ENCODE measurements at regions not wholly inside any gene's neighbourhood (a gene's known extent, or its start where the extent isn't known, plus 50 kb on each side); places are given as distances from the start of the nearest gene placed in this dataset.
"Not testable (repeated sequence)": the region's sequence is repeated elsewhere in the genome, so short reads cannot be mapped to it uniquely, and the experiment has no call there.

DNA sequence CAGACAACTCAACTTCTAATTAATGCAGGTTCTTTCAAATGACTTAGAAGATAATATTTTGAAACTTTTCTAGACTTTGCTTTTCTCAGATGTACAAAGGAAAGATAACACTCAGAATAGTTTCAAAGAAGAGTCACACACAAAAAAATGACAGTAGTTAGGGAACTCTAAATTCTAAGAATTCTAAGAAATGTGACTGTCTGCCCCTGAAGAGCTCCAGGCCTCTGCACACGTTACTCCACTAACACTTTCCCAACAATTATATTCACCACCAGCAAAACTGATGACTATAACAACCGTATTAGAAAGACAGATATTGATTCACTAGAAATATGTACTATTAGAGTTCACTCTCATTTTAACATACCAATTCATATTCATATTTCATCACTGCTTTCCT, 133.3 kb upstream of the SMLR1 start:
- no peak for DNase-seq (ENCODE audit: low read depth, low spot score)
- H3K4me3 ChIP-seq (ENCODE audit: low read length) = no peak overlapping the region

DNA sequence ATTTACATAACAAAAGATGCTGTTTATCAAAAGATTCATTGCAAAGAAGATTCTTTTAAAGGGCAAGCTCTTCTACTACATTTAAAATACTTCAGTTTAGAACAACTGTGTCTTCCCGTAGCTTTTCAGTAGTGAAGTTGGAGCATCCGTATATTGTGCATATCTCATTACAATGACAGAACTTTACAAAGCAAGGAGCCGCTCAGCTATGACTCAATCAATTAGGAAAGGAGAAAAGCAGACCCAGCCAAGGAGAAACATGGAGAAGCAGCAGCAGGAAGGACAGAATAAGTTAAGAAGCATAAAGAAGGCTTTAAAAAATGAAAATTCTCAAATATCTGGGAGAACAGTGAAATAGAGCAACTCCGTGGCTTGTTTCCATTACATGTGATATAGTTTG, 132.6 kb upstream of the SMLR1 start:
- no peak overlapping the region for H3K4me3 ChIP-seq (ENCODE audit: low read length)
- DNase-seq (ENCODE audit: low read depth, low spot score) = no peak

DNA sequence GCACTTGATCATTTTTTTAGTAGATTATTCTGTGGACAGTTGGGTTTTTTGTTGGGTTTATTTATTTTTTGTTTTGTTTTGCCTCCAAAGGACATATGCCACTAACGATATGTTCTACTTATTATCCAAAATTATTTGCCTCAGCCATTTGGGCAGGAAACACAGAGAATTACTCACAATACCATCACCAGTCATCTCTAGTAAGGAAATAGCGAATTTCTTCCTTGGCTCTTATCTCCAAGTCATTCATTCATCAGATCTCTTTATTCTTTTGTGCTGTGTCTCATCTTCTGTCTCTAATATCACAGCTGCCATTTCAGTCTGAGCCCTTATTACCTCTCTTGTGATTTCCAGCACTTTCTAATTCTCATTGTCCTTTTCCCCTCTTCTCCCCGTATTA, 130.4 kb upstream of the SMLR1 start:
- no peak for DNase-seq (ENCODE audit: low read depth, low spot score)

DNA sequence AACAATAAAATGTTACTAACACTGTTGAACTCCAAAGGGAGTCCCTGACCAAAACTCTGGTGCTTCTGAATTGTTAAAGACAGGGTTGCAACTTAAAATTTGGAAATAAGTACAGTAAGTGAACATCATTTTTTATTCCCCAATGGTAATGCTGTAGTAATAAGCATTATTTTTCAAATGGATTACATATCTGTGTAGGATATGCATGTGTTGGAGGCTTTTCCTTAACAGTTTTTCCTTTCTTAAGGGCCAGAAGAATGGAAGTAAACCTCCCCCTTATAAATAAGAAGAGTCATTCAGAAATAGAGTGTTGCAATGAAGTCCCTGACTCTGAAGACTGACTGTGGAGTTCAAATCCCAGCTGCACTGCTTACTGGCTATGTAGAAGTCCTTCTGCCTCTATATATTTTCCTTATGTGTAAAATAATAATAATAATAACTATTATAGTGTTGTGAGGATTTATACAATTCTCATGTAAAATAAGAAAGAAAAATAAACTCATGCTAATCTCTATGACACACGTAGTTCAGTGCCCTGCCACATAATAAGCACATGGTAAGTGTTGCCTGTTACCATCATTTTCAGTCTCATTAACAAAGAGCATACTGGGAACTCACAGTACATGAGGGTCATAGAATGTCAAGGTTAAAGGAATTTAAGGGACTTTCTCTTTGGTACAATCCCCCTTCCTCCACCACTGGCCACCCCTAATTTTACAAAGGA, 129.8 kb upstream of the SMLR1 start:
- no peak for DNase-seq (ENCODE audit: low read depth, low spot score)
- H3K4me3 ChIP-seq (ENCODE audit: low read length) = no peak overlapping the region

More for the DNA sequence above, 130.4 kb upstream of the SMLR1 start:
- no peak overlapping the region for H3K4me3 ChIP-seq (ENCODE audit: low read length)

DNA sequence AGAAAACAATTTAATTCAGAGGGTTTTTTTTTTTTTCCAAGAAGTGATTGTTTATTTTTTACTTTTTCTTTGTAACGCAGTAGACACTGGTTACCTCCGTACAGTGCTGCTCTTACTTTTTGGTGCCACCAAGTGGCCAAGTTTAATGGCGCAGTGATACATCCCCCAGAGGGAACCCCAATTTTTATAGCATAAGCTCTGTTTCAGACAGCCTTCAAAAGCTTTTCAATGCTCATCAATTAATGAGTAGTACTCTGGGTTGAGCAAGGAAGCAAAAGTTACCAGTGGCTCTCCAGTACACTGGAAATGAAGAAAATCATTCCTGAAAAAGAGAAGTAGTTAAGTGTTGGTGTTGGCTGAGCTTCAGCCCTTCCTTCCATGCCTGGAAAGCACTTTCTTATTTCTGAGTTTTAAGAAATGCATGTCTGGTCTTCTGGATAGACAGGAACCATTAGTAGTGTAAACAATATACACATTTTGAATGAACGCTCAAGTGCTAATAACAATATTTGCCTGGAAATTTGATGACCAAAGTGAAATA, 129.1 kb upstream of the SMLR1 start:
- H3K4me3 ChIP-seq (ENCODE audit: low read length) = no peak overlapping the region
- DNase-seq (ENCODE audit: low read depth, low spot score) = peak; percentile 18

DNA sequence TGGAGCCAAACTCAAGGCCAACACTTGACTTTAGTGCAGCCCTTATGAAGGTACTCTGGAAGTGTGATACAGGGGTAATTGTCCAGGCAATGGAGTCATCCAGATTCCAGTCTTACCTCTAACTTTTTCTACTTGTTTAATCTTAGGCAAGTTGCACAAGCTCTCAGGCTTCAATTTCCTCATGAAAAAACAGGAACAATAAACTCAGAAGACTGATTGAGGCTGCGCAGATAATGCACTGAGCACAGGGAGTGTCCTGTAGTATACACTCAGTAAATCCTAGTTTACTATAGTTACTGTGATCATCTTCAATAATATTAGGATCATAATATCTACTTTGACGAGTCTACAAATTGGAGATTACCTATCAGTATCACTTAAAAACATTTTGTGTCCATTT, 127.5 kb upstream of the SMLR1 start:
- no peak for DNase-seq (ENCODE audit: low read depth, low spot score)

DNA sequence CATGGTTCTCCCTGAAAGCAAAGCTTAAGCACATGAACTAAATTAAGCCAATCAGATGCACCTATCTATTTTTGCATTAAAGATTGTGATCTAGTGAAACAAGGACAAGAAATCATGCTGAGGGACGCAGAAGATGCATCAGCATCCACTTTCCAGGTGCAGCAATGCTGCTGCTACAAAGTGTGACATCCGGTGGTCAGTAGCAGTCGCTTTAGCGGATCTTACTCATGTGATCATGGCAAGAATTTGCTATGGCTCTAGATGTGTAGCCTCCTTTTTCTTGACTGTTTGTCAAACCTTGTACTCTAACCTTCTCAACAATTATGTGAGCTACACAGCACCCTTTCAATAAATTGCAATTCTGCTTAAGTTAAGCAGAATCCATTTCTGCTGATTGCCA, 126.8 kb upstream of the SMLR1 start:
- H3K4me3 ChIP-seq (ENCODE audit: low read length) = no peak overlapping the region
- no peak for DNase-seq (ENCODE audit: low read depth, low spot score)

More for the DNA sequence above, 127.5 kb upstream of the SMLR1 start:
- no peak overlapping the region for H3K4me3 ChIP-seq (ENCODE audit: low read length)

DNA sequence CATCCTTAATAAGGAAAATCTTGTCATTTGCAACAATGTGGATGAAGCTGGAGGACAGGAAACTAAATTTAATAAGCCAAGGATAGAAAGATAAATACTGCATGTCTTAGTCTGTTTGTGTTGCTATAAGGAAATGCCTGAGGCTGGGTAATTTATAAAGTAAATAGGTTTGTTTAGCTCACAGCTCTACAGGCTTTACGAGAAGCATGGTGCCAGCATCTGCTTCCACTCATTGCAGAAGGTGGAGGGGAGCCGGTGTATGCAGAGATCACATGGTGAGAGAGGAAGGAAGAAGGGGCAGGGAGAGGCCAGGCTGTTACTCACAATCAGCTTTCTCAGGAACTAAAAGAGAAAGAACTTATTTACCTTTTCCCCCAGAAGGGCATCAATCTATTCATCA, 118.9 kb upstream of the SMLR1 start:
- DNase-seq (ENCODE audit: low read depth, low spot score) = no peak
- no peak overlapping the region for H3K4me3 ChIP-seq (ENCODE audit: low read length)

DNA sequence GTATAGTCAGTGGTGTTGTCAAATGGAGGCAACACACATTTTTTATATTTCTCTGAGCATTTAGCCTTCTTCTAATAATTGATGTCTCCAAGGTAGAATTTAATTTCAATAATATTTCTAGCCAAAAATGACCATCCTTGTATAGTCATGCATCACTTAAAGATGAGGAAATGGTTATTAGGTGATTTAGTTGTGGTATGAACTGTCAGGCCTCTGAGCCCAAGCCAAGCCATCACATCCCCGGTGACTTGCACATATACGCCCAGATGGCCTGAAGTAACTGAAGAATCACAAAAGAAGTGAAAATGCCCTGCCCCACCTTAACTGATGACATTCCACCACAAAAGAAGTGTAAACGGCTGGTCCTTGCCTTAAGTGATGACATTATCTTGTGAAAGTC, 115.6 kb upstream of the SMLR1 start:
- DNase-seq (ENCODE audit: low read depth, low spot score) = not testable (repeated sequence)

DNA sequence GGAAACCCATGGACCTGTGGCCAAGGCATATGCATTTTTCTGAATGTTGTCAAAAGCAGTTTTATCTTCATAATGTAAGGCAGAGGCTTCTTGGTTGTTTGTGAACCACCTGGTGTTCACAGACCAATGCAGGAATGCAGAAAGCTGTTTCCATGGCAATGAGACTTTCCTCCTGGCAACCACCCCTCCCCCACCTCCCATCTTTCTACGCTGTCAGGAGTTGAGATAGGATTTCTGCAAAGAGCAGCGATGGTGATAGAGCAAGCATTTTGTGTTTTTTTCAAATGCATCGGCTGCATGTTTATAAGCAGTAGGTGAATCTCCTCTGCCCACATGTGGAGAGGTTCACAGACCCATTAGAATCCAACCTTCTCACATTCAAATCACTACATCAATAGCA, 114.1 kb upstream of the SMLR1 start:
- no peak for DNase-seq (ENCODE audit: low read depth, low spot score)
- H3K4me3 ChIP-seq (ENCODE audit: low read length) = no peak overlapping the region

More for the DNA sequence above, 115.6 kb upstream of the SMLR1 start:
- not testable (repeated sequence) for H3K4me3 ChIP-seq (ENCODE audit: low read length)

DNA sequence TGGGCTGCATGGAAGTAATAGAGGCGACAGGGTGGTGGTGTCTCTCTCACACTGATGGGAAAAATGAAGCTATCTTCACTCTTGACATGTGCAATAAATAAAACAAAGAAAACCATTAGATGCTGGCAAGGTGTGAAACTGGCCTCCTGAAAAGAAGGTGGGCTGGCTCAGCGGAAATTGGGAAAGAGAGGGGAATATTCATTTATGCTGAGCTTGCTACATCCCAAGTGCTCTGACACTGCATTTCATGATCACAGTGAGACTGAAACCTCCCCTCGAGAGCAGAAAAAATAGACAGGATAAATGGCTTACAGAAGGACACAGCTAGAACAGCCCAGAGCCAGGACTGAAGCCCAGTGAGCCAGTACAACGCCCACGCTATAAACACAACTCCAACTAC, 112.1 kb upstream of the SMLR1 start:
- DNase-seq (ENCODE audit: low read depth, low spot score) = no peak
- no peak overlapping the region for H3K4me3 ChIP-seq (ENCODE audit: low read length)

DNA sequence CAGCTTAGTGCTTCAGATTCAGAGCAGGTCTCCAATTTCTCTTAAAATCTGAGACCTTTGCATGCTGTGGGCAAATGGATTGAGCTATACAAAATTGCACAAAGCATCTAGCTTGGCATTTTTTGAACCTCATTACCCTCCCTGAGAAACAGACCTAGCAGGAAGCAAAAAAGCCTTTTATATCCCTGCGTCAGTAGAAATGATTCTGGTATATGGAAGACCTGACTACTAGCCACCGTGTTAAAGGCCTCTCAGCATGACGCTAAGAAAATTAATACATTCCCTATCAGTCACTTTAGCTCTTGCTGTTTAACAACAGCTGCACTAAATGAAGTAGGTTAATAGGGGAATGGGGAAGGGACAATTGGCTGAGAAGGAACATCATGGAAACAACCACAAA, 110.7 kb upstream of the SMLR1 start:
- no peak for DNase-seq (ENCODE audit: low read depth, low spot score)
- H3K4me3 ChIP-seq (ENCODE audit: low read length) = no peak overlapping the region

DNA sequence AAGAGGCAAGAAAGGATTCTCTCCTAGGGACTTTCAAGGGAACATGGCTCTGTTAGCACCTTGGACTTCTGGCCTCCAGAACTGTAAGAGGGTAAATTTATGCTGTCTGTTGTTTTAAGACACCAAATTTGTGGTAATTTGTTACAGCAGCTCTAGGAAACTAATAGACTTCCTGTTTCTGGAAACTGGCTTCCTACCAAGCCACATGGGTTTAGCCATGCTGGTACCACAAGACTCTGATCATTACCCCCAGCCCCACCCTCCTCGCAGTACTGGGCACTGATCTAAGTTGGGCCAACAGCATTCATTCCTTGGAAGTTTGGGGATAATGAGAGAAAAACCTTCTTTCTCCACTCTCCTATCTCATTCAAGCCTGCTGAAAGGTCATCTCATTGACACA, 109.5 kb upstream of the SMLR1 start:
- DNase-seq (ENCODE audit: low read depth, low spot score) = peak; percentile 27
- no peak overlapping the region for H3K4me3 ChIP-seq (ENCODE audit: low read length)

DNA sequence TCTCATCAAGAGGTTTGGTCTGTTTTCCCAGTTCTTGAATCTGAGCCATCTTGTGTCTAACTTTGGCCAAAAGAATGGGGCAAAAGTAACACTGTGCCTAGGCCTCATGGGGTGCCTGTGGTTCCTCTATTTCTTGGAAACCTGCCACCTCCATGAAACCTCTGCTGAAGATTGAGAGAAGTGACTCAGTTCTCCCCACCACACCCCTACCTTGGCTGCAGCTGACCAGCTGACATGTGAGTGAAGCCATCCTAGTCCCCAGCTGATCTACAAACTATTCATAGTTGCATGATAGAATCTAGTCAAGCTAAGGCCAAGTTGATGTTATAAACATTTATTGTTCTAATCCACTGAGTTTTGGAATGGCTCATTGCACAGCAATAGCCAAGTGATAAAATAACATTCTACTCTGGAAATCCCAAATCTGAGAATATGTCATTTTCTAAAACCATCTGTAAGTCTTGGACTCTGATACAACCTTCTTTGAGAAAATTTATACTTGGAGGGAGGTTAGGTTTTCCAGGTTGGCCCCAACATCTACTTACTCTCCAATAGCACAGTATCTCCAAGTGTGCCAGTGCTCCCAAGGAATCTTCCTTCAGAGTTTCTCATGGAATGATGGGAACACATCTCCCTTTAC, 107.0 kb upstream of the SMLR1 start:
- DNase-seq (ENCODE audit: low read depth, low spot score) = no peak
- no peak overlapping the region for H3K4me3 ChIP-seq (ENCODE audit: low read length)

DNA sequence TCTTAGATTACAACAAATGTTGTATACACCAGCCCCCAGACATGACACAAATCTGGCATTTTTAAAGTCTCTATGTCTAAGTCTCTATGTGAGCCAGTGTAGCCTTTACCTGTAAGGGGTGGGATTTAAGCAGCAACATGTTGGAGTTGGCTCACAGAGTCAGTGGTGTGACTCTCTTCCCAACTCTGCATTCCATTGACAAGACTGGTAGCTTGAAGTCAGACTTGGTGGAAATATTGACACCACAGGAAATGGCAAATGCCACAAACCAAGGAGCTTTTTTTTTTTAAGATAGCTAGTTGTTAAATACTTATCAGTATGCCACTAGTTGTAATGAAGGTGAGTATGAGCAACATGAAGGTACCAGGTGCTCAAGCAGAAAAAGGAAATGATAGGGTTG, 103.1 kb upstream of the SMLR1 start:
- H3K4me3 ChIP-seq (ENCODE audit: low read length) = no peak overlapping the region
- DNase-seq (ENCODE audit: low read depth, low spot score) = peak; percentile 14

DNA sequence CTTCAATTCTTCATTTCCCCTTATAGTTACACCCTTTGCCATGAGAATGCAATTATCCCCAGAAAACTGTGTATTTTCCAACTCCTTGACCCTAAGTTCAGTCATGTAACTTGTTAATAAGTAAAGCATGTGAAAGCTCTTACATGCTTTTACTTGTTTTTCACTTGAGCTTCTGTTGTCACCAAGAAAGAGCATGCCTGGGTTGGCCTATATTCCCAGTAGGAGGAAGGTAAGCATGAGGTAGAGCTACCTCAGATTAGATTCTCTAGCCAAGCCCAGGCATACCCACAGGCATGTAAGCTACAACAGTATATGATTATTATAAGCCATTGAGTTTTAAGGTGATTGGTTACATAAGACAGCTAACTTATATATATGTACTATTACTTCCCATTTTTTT, 101.7 kb upstream of the SMLR1 start:
- no peak for DNase-seq (ENCODE audit: low read depth, low spot score)

DNA sequence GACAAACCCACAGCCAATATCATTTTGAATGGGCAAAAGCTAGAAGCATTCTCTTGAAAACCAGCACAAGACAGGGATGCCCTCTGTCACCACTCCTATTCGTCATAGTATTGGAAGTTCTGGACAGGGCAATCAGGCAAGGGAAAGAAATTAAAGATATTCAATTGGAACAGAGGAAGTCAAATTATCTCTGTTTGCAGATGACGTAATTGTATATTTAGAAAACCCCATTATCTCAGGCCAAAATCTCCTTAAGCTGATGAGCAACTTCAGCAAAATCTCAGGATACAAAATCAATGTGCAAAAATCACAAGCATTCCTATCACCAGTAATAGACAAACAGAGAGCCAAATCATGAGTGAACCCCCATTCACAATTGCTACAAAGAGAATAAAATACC, 99.1 kb upstream of the SMLR1 start:
- H3K4me3 ChIP-seq (ENCODE audit: low read length); DNase-seq (ENCODE audit: low read depth, low spot score): not testable (repeated sequence)

More for the DNA sequence above, 101.7 kb upstream of the SMLR1 start:
- H3K4me3 ChIP-seq (ENCODE audit: low read length) = no peak overlapping the region

DNA sequence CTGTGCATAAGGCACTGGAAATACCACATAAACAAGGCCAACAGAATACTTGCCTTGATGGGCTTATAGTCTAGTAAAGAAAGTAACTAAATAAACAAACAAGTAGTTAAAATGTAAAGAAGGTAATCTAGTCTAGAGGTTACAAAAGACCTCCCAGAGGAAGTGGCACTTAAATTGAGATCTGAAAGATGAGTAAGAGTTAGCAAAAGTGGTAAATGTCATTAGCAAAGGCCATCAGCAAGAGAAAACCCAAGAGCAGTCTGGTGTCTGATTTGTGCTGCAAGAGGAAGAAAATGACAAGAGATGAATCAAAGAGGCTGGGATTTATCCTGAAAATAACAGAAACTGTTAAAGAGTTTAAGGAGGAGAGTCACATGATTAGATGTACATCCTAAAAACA, 96.6 kb upstream of the SMLR1 start:
- no peak for DNase-seq (ENCODE audit: low read depth, low spot score)
- no peak overlapping the region for H3K4me3 ChIP-seq (ENCODE audit: low read length)

DNA sequence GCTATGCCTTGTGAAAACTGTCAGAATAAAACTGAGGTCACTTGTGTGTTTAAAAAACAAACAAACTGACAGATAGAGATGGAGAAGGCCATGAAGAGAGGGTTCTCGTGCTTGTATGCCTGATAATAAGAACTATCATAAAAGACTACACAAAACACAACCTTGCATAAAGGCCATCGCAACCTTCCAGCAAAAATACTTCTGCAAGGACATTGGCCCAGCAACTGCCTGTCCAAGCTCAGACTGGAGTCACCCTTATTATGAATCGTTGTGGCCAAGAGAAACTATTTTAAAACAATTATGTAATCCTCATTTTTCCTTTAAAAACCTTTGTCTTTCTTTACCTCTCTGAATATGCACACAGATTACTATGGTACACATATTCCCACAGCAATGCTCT, 93.0 kb upstream of the SMLR1 start:
- no peak for DNase-seq (ENCODE audit: low read depth, low spot score)
- no peak overlapping the region for H3K4me3 ChIP-seq (ENCODE audit: low read length)

DNA sequence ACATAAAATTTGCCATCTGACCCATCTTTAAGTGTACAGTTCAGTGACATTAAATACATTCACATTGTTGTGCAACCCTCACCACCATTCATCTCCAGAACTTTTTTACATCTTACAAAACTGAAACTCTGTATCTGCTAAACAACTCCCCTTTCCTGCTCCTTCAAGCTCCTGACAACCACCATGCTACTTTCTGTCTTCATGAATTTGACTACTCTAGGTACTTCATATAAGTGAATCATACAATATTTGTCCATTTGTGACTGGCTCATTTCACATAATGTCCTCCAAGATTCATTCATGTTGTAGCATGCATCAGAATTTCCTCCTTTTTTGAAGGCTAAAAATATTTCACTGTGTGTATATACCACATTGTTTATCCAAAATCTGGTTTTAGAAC, 86.9 kb upstream of the SMLR1 start:
- no peak for DNase-seq (ENCODE audit: low read depth, low spot score)
- no peak overlapping the region for H3K4me3 ChIP-seq (ENCODE audit: low read length)
